GM23338 (cell line): ENCODE measurements at regions not wholly inside any gene's neighbourhood (a gene's known extent, or its start where the extent isn't known, plus 50 kb on each side); places are given as distances from the start of the nearest gene placed in this dataset.

ENCODE experiments used
- ATAC-seq: fragments of 200-7000 bp; cut with Tn5 transposase; 3 replicates; pipeline ENCODE4 v1.9.1; 2020
- DNase-seq: peaks from one replicate; pipeline ENCODE4 v3.0.0-alpha.2; 2015; ENCODE audit warnings: low spot score
- H2AFZ ChIP-seq: fragments of 200-600 bp; sonication (generic); 2 replicates; pipeline ENCODE4 v1.8.0; 2016; ENCODE audit warnings: antibody characterized with exemption, mild to moderate bottlenecking, moderate library complexity
- H3F3A ChIP-seq: fragments of 200-600 bp; sonication (generic); replicated peaks from 2 replicates; pipeline ENCODE4 v1.8.0; 2017; ENCODE audit warnings: antibody characterized with exemption, mixed run types, low read depth
- H3K27ac ChIP-seq: fragments of 200-600 bp; sonication (generic); 2 replicates; pipeline ENCODE4 v1.6.1; 2016; ENCODE audit warnings: low read depth
- H3K27me3 ChIP-seq: fragments of 200-600 bp; sonication (generic); 2 replicates; pipeline ENCODE4 v1.8.0; 2016; ENCODE audit warnings: mild to moderate bottlenecking, mixed run types, moderate library complexity; ENCODE audit not compliant: insufficient read depth
- H3K36me3 ChIP-seq: fragments of 200-600 bp; sonication (generic); 2 replicates; pipeline ENCODE4 v1.8.0; 2016; ENCODE audit warnings: mild to moderate bottlenecking; ENCODE audit not compliant: insufficient read depth
- H3K4me1 ChIP-seq: fragments of 200-600 bp; sonication (generic); 2 replicates; pipeline ENCODE4 v1.8.0; 2016; ENCODE audit warnings: mild to moderate bottlenecking, moderate library complexity; ENCODE audit not compliant: insufficient read depth
- H3K4me2 ChIP-seq: fragments of 200-600 bp; sonication (generic); 2 replicates; pipeline ENCODE4 v1.7.1; 2017; ENCODE audit warnings: mixed run types
- H3K4me3 ChIP-seq: fragments of 200-600 bp; sonication (generic); 2 replicates; pipeline ENCODE4 v1.6.1; 2016; ENCODE audit warnings: mixed run types
- H3K79me2 ChIP-seq: fragments of 200-600 bp; sonication (generic); replicated peaks from 2 replicates; pipeline ENCODE4 v1.8.0; 2017; ENCODE audit warnings: mild to moderate bottlenecking; ENCODE audit not compliant: insufficient read depth
- H3K9me2 ChIP-seq: fragments of 200-600 bp; sonication (generic); 2 replicates; pipeline ENCODE4 v1.8.0; 2017; ENCODE audit not compliant: insufficient read depth
- H4K20me1 ChIP-seq: fragments of 200-600 bp; sonication (generic); replicated peaks from 2 replicates; pipeline ENCODE4 v1.8.0; 2017; ENCODE audit warnings: mild to moderate bottlenecking; ENCODE audit not compliant: insufficient read depth
- H3K27ac Mint-ChIP-seq: 2 replicates; pipeline ENCODE4 v1.8.0; 2020; ENCODE audit warnings: inconsistent platforms, mild to moderate bottlenecking, moderate library complexity, mixed read lengths
- H3K27me3 Mint-ChIP-seq: 3 replicates; pipeline ENCODE4 v1.8.0; 2022; ENCODE audit warnings: low read depth, mild to moderate bottlenecking, moderate library complexity, mixed read lengths, inconsistent platforms; ENCODE audit not compliant: insufficient read depth, poor library complexity
- H3K36me3 Mint-ChIP-seq: 3 replicates; pipeline ENCODE4 v1.8.0; 2021; ENCODE audit warnings: low read depth, mild to moderate bottlenecking, inconsistent platforms, moderate library complexity, mixed read lengths
- H3K4me1 Mint-ChIP-seq: 3 replicates; pipeline ENCODE4 v1.8.0; 2020; ENCODE audit warnings: mild to moderate bottlenecking, inconsistent platforms, mixed read lengths
- H3K4me3 Mint-ChIP-seq: 3 replicates; pipeline ENCODE4 v1.8.0; 2021; ENCODE audit warnings: moderate library complexity, mild to moderate bottlenecking, inconsistent platforms, mixed read lengths
- H3K9me3 Mint-ChIP-seq: 3 replicates; pipeline ENCODE4 v1.8.0; 2020; ENCODE audit warnings: moderate library complexity, mild to moderate bottlenecking, inconsistent platforms, mixed read lengths
- CREB1 ChIP-seq: fragments of 250-450 bp; sonication (Bioruptor Pico); IDR thresholded peaks from 2 replicates; pipeline ENCODE4 v1.5.0; 2020; ENCODE audit warnings: low read depth, mild to moderate bottlenecking, moderate library complexity
- CTCF ChIP-seq, 2 experiments: fragments of 200-600 bp in 1 of 2; sonication (generic) in 1 of 2; conservative IDR thresholded peaks; 2 replicates each; pipeline versions ENCODE4 v1.5.1 to v1.6.1; 2016 to 2017; ENCODE audit warnings: antibody characterized with exemption in 2 of 2, low read depth in 2 of 2, mild to moderate bottlenecking in 2 of 2, moderate library complexity in 1 of 2
- ETS1 ChIP-seq: IDR thresholded peaks from 2 replicates; pipeline ENCODE4 v1.6.1; 2016; ENCODE audit warnings: antibody characterized with exemption
- EZH2 ChIP-seq: fragments of 200-600 bp; sonication (generic); IDR thresholded peaks from one replicate; pipeline ENCODE4 v1.8.0; 2017; ENCODE audit warnings: antibody characterized with exemption, mild to moderate bottlenecking, low read depth; ENCODE audit not compliant: unreplicated experiment
- EZH2phosphoT487 ChIP-seq: fragments of 200-600 bp; sonication (generic); IDR thresholded peaks from one replicate; pipeline ENCODE4 v1.8.1; 2018; ENCODE audit warnings: antibody characterized with exemption; ENCODE audit not compliant: unreplicated experiment
- JUNB ChIP-seq: IDR thresholded peaks from one replicate; pipeline ENCODE4 v1.6.1; 2016; ENCODE audit warnings: antibody characterized with exemption; ENCODE audit not compliant: unreplicated experiment
- NANOG ChIP-seq: IDR thresholded peaks from 2 replicates; pipeline ENCODE4 v1.6.1; 2016; ENCODE audit warnings: antibody characterized with exemption, borderline replicate concordance
- POLR2AphosphoS5 ChIP-seq: IDR thresholded peaks from 2 replicates; pipeline ENCODE4 v1.6.1; 2016; ENCODE audit warnings: antibody characterized with exemption, low read depth
- REST ChIP-seq: IDR thresholded peaks from one replicate; pipeline ENCODE4 v1.6.1; 2018; ENCODE audit warnings: antibody characterized with exemption; ENCODE audit not compliant: unreplicated experiment
- STAT1 ChIP-seq: IDR thresholded peaks from one replicate; pipeline ENCODE4 v1.6.1; 2016; ENCODE audit warnings: antibody characterized with exemption; ENCODE audit not compliant: unreplicated experiment
- ZNF114 ChIP-seq: fragments of 250-450 bp; sonication (Bioruptor Pico); IDR thresholded peaks from 2 replicates; pipeline ENCODE4 v1.5.0; 2020; ENCODE audit warnings: mild to moderate bottlenecking, moderate library complexity
- ZNF331 ChIP-seq: fragments of 250-450 bp; sonication (Bioruptor Pico); IDR thresholded peaks from 2 replicates; pipeline ENCODE4 v1.5.0; 2020; ENCODE audit warnings: low read depth, mild to moderate bottlenecking, moderate library complexity
- ZNF462 ChIP-seq: fragments of 250-450 bp; sonication (Bioruptor Pico); IDR thresholded peaks from 2 replicates; pipeline ENCODE4 v1.5.0; 2020; ENCODE audit warnings: mild to moderate bottlenecking, moderate library complexity

- Mint-ChIP-seq H3K9me3 (no peaks in the 10 kb centered on the region), H3K27me3 (no peaks in the 10 kb centered on the region), H3K4me3 (no peak overlapping the region), H3K4me1 (no peaks in the 10 kb centered on the region; the same call in 2 of the 3 replicates), H3K36me3 (no peaks in the 10 kb centered on the region), H3K27ac (no peak overlapping the region; the same call in 1 of the 2 replicates)
- TF ChIP-seq ZNF331 (CRISPR knock-in tag) = no peak
- TF ChIP-seq STAT1 = no peak
- TF ChIP-seq NANOG = no peak
- TF ChIP-seq JUNB = no peak
- TF ChIP-seq REST = no peak
- TF ChIP-seq ETS1 = no peak
- no peak for TF ChIP-seq ZNF114 (CRISPR knock-in tag)
- TF ChIP-seq CTCF (conservative IDR thresholded peaks at IDR 0.05; ENCODE audit: low read depth in 2 of 2) = no peak
- TF ChIP-seq POLR2AphosphoS5 = no peak
- no peak for TF ChIP-seq EZH2phosphoT487
- no peak for TF ChIP-seq CREB1
- no peak for TF ChIP-seq EZH2
- no peak for TF ChIP-seq ZNF462 (CRISPR knock-in tag)
- ATAC-seq (no peak), DNase-seq (no peak)
- Histone ChIP-seq H3K36me3 (no peaks in the 10 kb centered on the region), H3K27me3 (no peaks in the 10 kb centered on the region), H3K79me2 (no peaks in the 10 kb centered on the region), H3K9me2 (peaks cover 3% of the 10 kb centered on the region; the same call in 1 of the 2 replicates), H3K4me3 (no peak overlapping the region), H3K4me1 (no peaks in the 10 kb centered on the region; the same call in 1 of the 2 replicates), H3K4me2 (no peak overlapping the region), H3K27ac (no peak overlapping the region), H2AFZ (peak overlapping the region; percentile 30; the same call in 1 of the 2 replicates), H4K20me1 (no peaks in the 10 kb centered on the region), H3F3A (no peaks in the 10 kb centered on the region)
Observed at GRCh38 chr9:31535651-31536050, 848.8 kb upstream of the ACO1 start.
